H9 (cell line): ENCODE measurements at regions not wholly inside any gene's neighbourhood (a gene's known extent, or its start where the extent isn't known, plus 50 kb on each side); places are given as distances from the start of the nearest gene placed in this dataset.

Experiments
- DNase-seq: peaks from one replicate; pipeline ENCODE4 v3.0.0-alpha.2; 2017
- H2AFZ ChIP-seq: one replicate; pipeline ENCODE4 v1.6.1; 2013; ENCODE audit warnings: mild to moderate bottlenecking, low read length, control low read depth, moderate library complexity
- H2AK5ac ChIP-seq: 2 replicates; pipeline ENCODE4 v1.6.1; 2013; ENCODE audit warnings: low read length, control low read depth, mixed read lengths; ENCODE audit not compliant: insufficient read length
- H2BK120ac ChIP-seq: one replicate; pipeline ENCODE4 v1.6.1; 2013; ENCODE audit warnings: low read depth, mild to moderate bottlenecking, low read length, control low read depth, inconsistent platforms; ENCODE audit not compliant: poor library complexity, severe bottlenecking
- H2BK12ac ChIP-seq: 2 replicates; pipeline ENCODE4 v1.6.1; 2013; ENCODE audit warnings: low read length, control low read depth, mixed read lengths, low read depth; ENCODE audit not compliant: insufficient read length
- H2BK15ac ChIP-seq: 2 replicates; pipeline ENCODE4 v1.6.1; 2013; ENCODE audit warnings: low read depth, low read length, control low read depth
- H2BK20ac ChIP-seq: one replicate; pipeline ENCODE4 v1.6.1; 2013; ENCODE audit warnings: low read depth, mild to moderate bottlenecking, low read length, control low read depth, inconsistent platforms; ENCODE audit not compliant: poor library complexity, severe bottlenecking
- H2BK5ac ChIP-seq: 2 replicates; pipeline ENCODE4 v1.6.1; 2013; ENCODE audit warnings: low read length, control low read depth, mixed read lengths; ENCODE audit not compliant: insufficient read length
- H3K14ac ChIP-seq: 2 replicates; pipeline ENCODE4 v1.6.1; 2013; ENCODE audit warnings: low read length, control low read depth; ENCODE audit not compliant: insufficient read depth
- H3K18ac ChIP-seq: 2 replicates; pipeline ENCODE4 v1.6.1; 2013; ENCODE audit warnings: low read depth, mild to moderate bottlenecking, mixed read lengths, low read length, control low read depth; ENCODE audit not compliant: insufficient read length
- H3K23ac ChIP-seq: 2 replicates; pipeline ENCODE4 v1.6.1; 2013; ENCODE audit warnings: low read length, control low read depth, mixed read lengths, low read depth; ENCODE audit not compliant: insufficient read length
- H3K23me2 ChIP-seq: 2 replicates; pipeline ENCODE4 v1.6.1; 2013; ENCODE audit warnings: low read depth, mild to moderate bottlenecking, mixed read lengths, low read length, control low read depth; ENCODE audit not compliant: insufficient read length, poor library complexity, severe bottlenecking
- H3K27ac ChIP-seq: 2 replicates; pipeline ENCODE4 v1.5.1; 2013; ENCODE audit warnings: low read length, control low read depth, mixed read lengths, low read depth; ENCODE audit not compliant: insufficient read length
- H3K27me3 ChIP-seq: 2 replicates; pipeline ENCODE4 v1.6.1; 2013; ENCODE audit warnings: low read length, control low read depth, inconsistent platforms; ENCODE audit not compliant: insufficient read depth
- H3K4ac ChIP-seq: 2 replicates; pipeline ENCODE4 v1.6.1; 2013; ENCODE audit warnings: low read depth, mild to moderate bottlenecking, control low read depth, inconsistent platforms, low read length, moderate library complexity
- H3K4me1 ChIP-seq: 2 replicates; pipeline ENCODE4 v1.6.1; 2013; ENCODE audit warnings: low read length, control low read depth, inconsistent platforms; ENCODE audit not compliant: insufficient read depth
- H3K4me2 ChIP-seq: 2 replicates; pipeline ENCODE4 v1.6.1; 2013; ENCODE audit warnings: low read length, control low read depth, mixed read lengths; ENCODE audit not compliant: insufficient read length, insufficient read depth
- H3K56ac ChIP-seq: 2 replicates; pipeline ENCODE4 v1.6.1; 2013; ENCODE audit warnings: low read depth, mild to moderate bottlenecking, mixed read lengths, low read length, control low read depth; ENCODE audit not compliant: insufficient read length
- H3K79me1 ChIP-seq: 2 replicates; pipeline ENCODE4 v1.6.1; 2013; ENCODE audit warnings: low read depth, mild to moderate bottlenecking, moderate library complexity, low read length, control low read depth, inconsistent platforms; ENCODE audit not compliant: insufficient read depth, poor library complexity, severe bottlenecking
- H3K79me2 ChIP-seq: 2 replicates; pipeline ENCODE4 v1.6.1; 2013; ENCODE audit warnings: low read length, control low read depth, inconsistent platforms; ENCODE audit not compliant: insufficient read depth
- H3K9ac ChIP-seq: 2 replicates; pipeline ENCODE4 v1.6.1; 2013; ENCODE audit warnings: low read length, control low read depth, mixed read lengths; ENCODE audit not compliant: insufficient read length; ENCODE audit errors: extremely low read depth
- H3K9me3 ChIP-seq: one replicate; pipeline ENCODE4 v1.6.1; 2013; ENCODE audit warnings: low read depth, low read length, inconsistent platforms; ENCODE audit not compliant: control insufficient read depth
- H3T11ph ChIP-seq: one replicate; pipeline ENCODE4 v1.6.1; 2013; ENCODE audit warnings: mild to moderate bottlenecking, low read length, control low read depth, inconsistent platforms
- H4K20me1 ChIP-seq: one replicate; pipeline ENCODE4 v1.6.1; 2013; ENCODE audit not compliant: control insufficient read depth, insufficient read length, insufficient read depth
- H4K5ac ChIP-seq: 2 replicates; pipeline ENCODE4 v1.6.1; 2013; ENCODE audit warnings: low read depth, mild to moderate bottlenecking, mixed read lengths, low read length, control low read depth; ENCODE audit not compliant: insufficient read length
- H4K8ac ChIP-seq: replicated peaks from 2 replicates; pipeline ENCODE4 v1.6.1; 2013; ENCODE audit warnings: low read length, control low read depth, mixed read lengths, low read depth; ENCODE audit not compliant: insufficient read length
- H4K91ac ChIP-seq: 2 replicates; pipeline ENCODE4 v1.6.1; 2013; ENCODE audit warnings: low read depth, mild to moderate bottlenecking, moderate library complexity, mixed read lengths, low read length, control low read depth; ENCODE audit not compliant: insufficient read length
- H3K27ac Mint-ChIP-seq, 3 experiments: 2 replicates in 2 of 3; 3 replicates in 1 of 3; pipeline ENCODE4 v1.8.0; 2020 to 2021; ENCODE audit warnings: mixed read lengths in 3 of 3, mild to moderate bottlenecking in 1 of 3, moderate library complexity in 1 of 3
- H3K27me3 Mint-ChIP-seq: 2 replicates; pipeline ENCODE4 v1.8.0; 2021; ENCODE audit warnings: low read depth, mild to moderate bottlenecking, moderate library complexity, mixed read lengths
- H3K36me3 Mint-ChIP-seq, 3 experiments: 2 replicates in 2 of 3; 3 replicates in 1 of 3; pipeline ENCODE4 v1.8.0; 2020 to 2021; ENCODE audit warnings: low read depth in 3 of 3, mixed read lengths in 3 of 3; ENCODE audit not compliant: insufficient read depth in 1 of 3
- H3K4me1 Mint-ChIP-seq, 2 experiments: 2 replicates each; pipeline ENCODE4 v1.8.0; 2020; ENCODE audit warnings: mixed read lengths in 2 of 2
- H3K4me3 Mint-ChIP-seq, 2 experiments: 2 replicates in 1 of 2; 3 replicates in 1 of 2; pipeline ENCODE4 v1.8.0; 2020 to 2021; ENCODE audit warnings: mild to moderate bottlenecking in 2 of 2, mixed read lengths in 2 of 2, moderate library complexity in 1 of 2
- H3K9me3 Mint-ChIP-seq, 2 experiments: 2 replicates in 1 of 2; 3 replicates in 1 of 2; pipeline ENCODE4 v1.8.0; 2020; ENCODE audit warnings: mild to moderate bottlenecking in 2 of 2, mixed read lengths in 2 of 2, moderate library complexity in 1 of 2
- CTCF ChIP-seq: fragments of 200-600 bp; sonication (generic); conservative IDR thresholded peaks from 3 replicates; pipeline ENCODE4 v1.8.0; 2021; ENCODE audit warnings: antibody characterized with exemption, mild to moderate bottlenecking
- WGBS: extraction: QIAGEN DNeasy Blood & Tissue Kit; methylation state at CpG from one replicate; pipeline ENCODE4 v1.1.7; 2013; ENCODE audit warnings: missing lambda C conversion rate, low lambda C conversion rate, mixed read lengths; ENCODE audit not compliant: insufficient read length; ENCODE audit errors: extremely low coverage; 5-methylcytosine and 5-hydroxymethylcytosine counted together

- Histone ChIP-seq H2BK20ac (no peak overlapping the region), H3K79me2 (no peaks in the 10 kb centered on the region), H2AFZ (peak overlapping the region; percentile 98), H3K9ac (peak overlapping the region; percentile 24), H2BK120ac (no peak overlapping the region), H2AK5ac (no peak overlapping the region), H4K91ac (no peak overlapping the region), H4K5ac (no peak overlapping the region), H4K20me1 (no peaks in the 10 kb centered on the region), H3K4me1 (no peaks in the 10 kb centered on the region), H3K56ac (no peak overlapping the region), H2BK5ac (no peak overlapping the region), H3K79me1 (no peaks in the 10 kb centered on the region), H3K18ac (no peak overlapping the region), H3K27me3 (no peaks in the 10 kb centered on the region), H2BK15ac (no peak overlapping the region), H3T11ph (no peak overlapping the region), H3K14ac (no peak overlapping the region), H3K4ac (no peak overlapping the region), H3K4me2 (peak overlapping the region; percentile 60), H2BK12ac (no peak overlapping the region), H3K23me2 (no peaks in the 10 kb centered on the region), H3K9me3 (no peaks in the 10 kb centered on the region), H4K8ac (no peak overlapping the region), H3K23ac (no peak overlapping the region), H3K27ac (no peak overlapping the region)
- Mint-ChIP-seq H3K4me3 (peak overlapping the region; percentile 60 to 69), H3K27ac (peak overlapping the region in 1 of 3 experiments; percentile 62; a peak in 1 of 7 replicates), H3K4me1 (peaks cover 5% of the 10 kb centered on the region in 2 experiments; a peak in 3 of 4 replicates), H3K36me3 (no peaks in the 10 kb centered on the region), H3K9me3 (no peaks in the 10 kb centered on the region), H3K27me3 (peaks cover 2% of the 10 kb centered on the region)
- TF ChIP-seq CTCF = peak; percentile 85
- no CpG with 5 or more reads among the region's 21 CpGs for WGBS
- peak; percentile 38 for DNase-seq
These were observed 335.1 kb downstream of the DUSP6 start for GRCh38 chr12:89016970-89017778.
